Neural progenitor cell (in vitro differentiated cells): ENCODE measurements at regions not wholly inside any gene's neighbourhood (a gene's known extent, or its start where the extent isn't known, plus 50 kb on each side); places are given as distances from the start of the nearest gene placed in this dataset.
A peak's percentile ranks its signal among the peaks of the same experiment; 100 is the strongest.

Source experiments
- DNase-seq: peaks from one replicate; pipeline ENCODE4 v3.0.0-alpha.2; 2016; ENCODE audit warnings: low spot score
- H2AFZ ChIP-seq: fragments of 200-600 bp; sonication (generic); replicated peaks from 2 replicates; pipeline ENCODE4 v1.6.1; 2016; ENCODE audit warnings: antibody characterized with exemption
- H3F3A ChIP-seq: fragments of 200-600 bp; sonication (generic); 2 replicates; pipeline ENCODE4 v1.6.1; 2016; ENCODE audit warnings: antibody characterized with exemption, low read depth
- H3K27ac ChIP-seq: fragments of 200-600 bp; sonication (generic); 2 replicates; pipeline ENCODE4 v1.5.1; 2016; ENCODE audit warnings: mild to moderate bottlenecking
- H3K27me3 ChIP-seq: fragments of 200-600 bp; sonication (generic); 2 replicates; pipeline ENCODE4 v1.6.1; 2016; ENCODE audit warnings: mild to moderate bottlenecking, moderate library complexity
- H3K36me3 ChIP-seq: fragments of 200-600 bp; sonication (generic); 2 replicates; pipeline ENCODE4 v1.5.1; 2016
- H3K4me1 ChIP-seq: fragments of 200-600 bp; sonication (generic); 2 replicates; pipeline ENCODE4 v1.6.1; 2016; ENCODE audit warnings: mixed run types
- H3K4me2 ChIP-seq: fragments of 200-600 bp; sonication (generic); 2 replicates; pipeline ENCODE4 v1.6.1; 2016
- H3K4me3 ChIP-seq: fragments of 200-600 bp; sonication (generic); 2 replicates; pipeline ENCODE4 v1.5.1; 2016
- H3K79me2 ChIP-seq: fragments of 200-600 bp; sonication (generic); 2 replicates; pipeline ENCODE4 v1.6.1; 2016; ENCODE audit warnings: low read depth
- H3K9ac ChIP-seq: fragments of 200-600 bp; sonication (generic); 2 replicates; pipeline ENCODE4 v1.6.1; 2016
- H3K9me3 ChIP-seq: fragments of 200-600 bp; sonication (generic); 2 replicates; pipeline ENCODE4 v1.5.1; 2016; ENCODE audit warnings: low read depth
- H4K20me1 ChIP-seq: fragments of 200-600 bp; sonication (generic); 2 replicates; pipeline ENCODE4 v1.6.1; 2016; ENCODE audit warnings: low read depth
- H3K27ac Mint-ChIP-seq: 3 replicates; pipeline ENCODE4 v1.8.0; 2021; ENCODE audit warnings: mixed read lengths
- H3K27me3 Mint-ChIP-seq: 2 replicates; pipeline ENCODE4 v1.8.0; 2022; ENCODE audit warnings: low read depth, mild to moderate bottlenecking, inconsistent platforms, moderate library complexity, mixed read lengths; ENCODE audit not compliant: insufficient read depth
- H3K36me3 Mint-ChIP-seq: 3 replicates; pipeline ENCODE4 v1.8.0; 2021; ENCODE audit warnings: mixed read lengths
- H3K4me1 Mint-ChIP-seq: 3 replicates; pipeline ENCODE4 v1.8.0; 2021; ENCODE audit warnings: mixed read lengths
- H3K4me3 Mint-ChIP-seq: 3 replicates; pipeline ENCODE4 v1.8.0; 2021; ENCODE audit warnings: mild to moderate bottlenecking, moderate library complexity, mixed read lengths
- H3K9me3 Mint-ChIP-seq: 3 replicates; pipeline ENCODE4 v1.8.0; 2020; ENCODE audit warnings: mixed read lengths
- EZH2 ChIP-seq: fragments of 200-600 bp; sonication (generic); IDR thresholded peaks from 2 replicates; pipeline ENCODE4 v1.6.1; 2017; ENCODE audit warnings: antibody characterized with exemption, mild to moderate bottlenecking, moderate library complexity
- EZH2phosphoT487 ChIP-seq: fragments of 200-600 bp; sonication (generic); IDR thresholded peaks from 2 replicates; pipeline ENCODE4 v1.6.1; 2017; ENCODE audit warnings: antibody characterized with exemption
- TF ChIP-seq, protein P1 (sequence below): fragments of 200-600 bp; sonication (generic); IDR thresholded peaks from 2 replicates; pipeline ENCODE4 v1.5.1; 2017; ENCODE audit warnings: antibody characterized with exemption, mild to moderate bottlenecking

DNA sequence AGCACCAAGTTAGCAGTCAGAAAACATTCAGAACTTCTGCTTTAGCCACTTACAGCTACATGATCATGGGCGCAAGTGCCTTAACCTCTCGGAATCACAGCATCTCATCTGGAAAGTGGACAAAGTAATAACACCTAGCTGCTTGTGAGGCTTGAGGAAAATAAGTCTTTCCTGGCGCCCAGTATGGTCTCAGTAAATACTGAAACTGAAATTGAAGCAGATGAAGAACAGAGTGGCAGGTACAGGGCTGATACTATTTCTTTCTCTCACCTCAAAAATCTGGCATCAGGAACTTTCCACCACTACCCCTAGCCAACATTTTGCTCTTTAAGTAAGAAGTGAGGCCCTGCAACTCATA lies 129.7 kb upstream of the FUT8 start:
- H3K9me3 Mint-ChIP-seq = peaks cover 10% of the 10 kb centered on the region
- no peak for TF ChIP-seq EZH2phosphoT487
- no peak for TF ChIP-seq EZH2
- TF ChIP-seq, protein P1, sequence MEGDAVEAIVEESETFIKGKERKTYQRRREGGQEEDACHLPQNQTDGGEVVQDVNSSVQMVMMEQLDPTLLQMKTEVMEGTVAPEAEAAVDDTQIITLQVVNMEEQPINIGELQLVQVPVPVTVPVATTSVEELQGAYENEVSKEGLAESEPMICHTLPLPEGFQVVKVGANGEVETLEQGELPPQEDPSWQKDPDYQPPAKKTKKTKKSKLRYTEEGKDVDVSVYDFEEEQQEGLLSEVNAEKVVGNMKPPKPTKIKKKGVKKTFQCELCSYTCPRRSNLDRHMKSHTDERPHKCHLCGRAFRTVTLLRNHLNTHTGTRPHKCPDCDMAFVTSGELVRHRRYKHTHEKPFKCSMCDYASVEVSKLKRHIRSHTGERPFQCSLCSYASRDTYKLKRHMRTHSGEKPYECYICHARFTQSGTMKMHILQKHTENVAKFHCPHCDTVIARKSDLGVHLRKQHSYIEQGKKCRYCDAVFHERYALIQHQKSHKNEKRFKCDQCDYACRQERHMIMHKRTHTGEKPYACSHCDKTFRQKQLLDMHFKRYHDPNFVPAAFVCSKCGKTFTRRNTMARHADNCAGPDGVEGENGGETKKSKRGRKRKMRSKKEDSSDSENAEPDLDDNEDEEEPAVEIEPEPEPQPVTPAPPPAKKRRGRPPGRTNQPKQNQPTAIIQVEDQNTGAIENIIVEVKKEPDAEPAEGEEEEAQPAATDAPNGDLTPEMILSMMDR = no peak
- Histone ChIP-seq H3K9me3 (no peaks in the 10 kb centered on the region), H3F3A (peaks cover 30% of the 10 kb centered on the region), H3K4me3 (no peak overlapping the region), H3K79me2 (no peaks in the 10 kb centered on the region), H2AFZ (peak overlapping the region; percentile 73), H3K27ac (peak overlapping the region; percentile 94), H3K4me2 (peak overlapping the region; percentile 62), H3K36me3 (no peaks in the 10 kb centered on the region), H4K20me1 (no peaks in the 10 kb centered on the region), H3K9ac (no peak overlapping the region), H3K27me3 (no peaks in the 10 kb centered on the region), H3K4me1 (peaks cover 38% of the 10 kb centered on the region)
- peak overlapping the region; percentile 92 for H3K27ac Mint-ChIP-seq
- DNase-seq = no peak
- H3K27me3 Mint-ChIP-seq = peaks cover 7% of the 10 kb centered on the region
- H3K4me1 Mint-ChIP-seq = peaks cover 41% of the 10 kb centered on the region
- peak overlapping the region; percentile 46 for H3K4me3 Mint-ChIP-seq
- H3K36me3 Mint-ChIP-seq = peaks cover 4% of the 10 kb centered on the region

DNA sequence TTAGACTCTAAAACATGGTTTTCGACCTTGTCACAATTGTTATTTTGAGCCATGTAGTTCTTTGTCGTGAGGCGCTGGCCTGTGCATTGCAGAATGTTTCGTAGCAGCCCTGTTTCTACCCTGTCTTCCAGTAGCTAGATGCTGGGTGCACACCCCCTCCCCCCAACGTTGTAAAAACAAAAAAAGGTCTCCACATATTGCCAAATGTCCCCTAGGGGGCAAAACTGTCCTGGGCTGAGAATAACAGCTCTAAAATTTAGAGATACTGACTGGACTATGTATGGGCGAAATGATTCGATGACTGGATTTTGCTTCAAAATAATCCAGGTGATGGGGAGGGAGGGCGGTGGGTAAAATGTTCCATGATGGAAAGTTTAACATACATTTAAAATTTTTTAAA lies 126.1 kb upstream of the FUT8 start:
- no peak overlapping the region for H2AFZ ChIP-seq
- H3K9ac ChIP-seq = no peak overlapping the region
- Mint-ChIP-seq H3K9me3 (peaks cover 5% of the 10 kb centered on the region), H3K36me3 (no peaks in the 10 kb centered on the region), H3K4me3 (no peak overlapping the region), H3K4me1 (peaks cover 33% of the 10 kb centered on the region), H3K27me3 (peaks cover 2% of the 10 kb centered on the region), H3K27ac (peak overlapping the region; percentile 76)
- H3K4me3 ChIP-seq = no peak overlapping the region
- H3F3A ChIP-seq = peaks cover 25% of the 10 kb centered on the region
- DNase-seq = no peak
- H3K9me3 ChIP-seq = no peaks in the 10 kb centered on the region
- no peak overlapping the region for H3K27ac ChIP-seq
- no peaks in the 10 kb centered on the region for H3K27me3 ChIP-seq
- no peak overlapping the region for H3K4me2 ChIP-seq
- no peaks in the 10 kb centered on the region for H3K79me2 ChIP-seq
- H3K36me3 ChIP-seq = no peaks in the 10 kb centered on the region
- H4K20me1 ChIP-seq = no peaks in the 10 kb centered on the region
- H3K4me1 ChIP-seq = peaks cover 34% of the 10 kb centered on the region
- no peak for TF ChIP-seq EZH2phosphoT487
- TF ChIP-seq, protein P1 = peak; percentile 28

DNA sequence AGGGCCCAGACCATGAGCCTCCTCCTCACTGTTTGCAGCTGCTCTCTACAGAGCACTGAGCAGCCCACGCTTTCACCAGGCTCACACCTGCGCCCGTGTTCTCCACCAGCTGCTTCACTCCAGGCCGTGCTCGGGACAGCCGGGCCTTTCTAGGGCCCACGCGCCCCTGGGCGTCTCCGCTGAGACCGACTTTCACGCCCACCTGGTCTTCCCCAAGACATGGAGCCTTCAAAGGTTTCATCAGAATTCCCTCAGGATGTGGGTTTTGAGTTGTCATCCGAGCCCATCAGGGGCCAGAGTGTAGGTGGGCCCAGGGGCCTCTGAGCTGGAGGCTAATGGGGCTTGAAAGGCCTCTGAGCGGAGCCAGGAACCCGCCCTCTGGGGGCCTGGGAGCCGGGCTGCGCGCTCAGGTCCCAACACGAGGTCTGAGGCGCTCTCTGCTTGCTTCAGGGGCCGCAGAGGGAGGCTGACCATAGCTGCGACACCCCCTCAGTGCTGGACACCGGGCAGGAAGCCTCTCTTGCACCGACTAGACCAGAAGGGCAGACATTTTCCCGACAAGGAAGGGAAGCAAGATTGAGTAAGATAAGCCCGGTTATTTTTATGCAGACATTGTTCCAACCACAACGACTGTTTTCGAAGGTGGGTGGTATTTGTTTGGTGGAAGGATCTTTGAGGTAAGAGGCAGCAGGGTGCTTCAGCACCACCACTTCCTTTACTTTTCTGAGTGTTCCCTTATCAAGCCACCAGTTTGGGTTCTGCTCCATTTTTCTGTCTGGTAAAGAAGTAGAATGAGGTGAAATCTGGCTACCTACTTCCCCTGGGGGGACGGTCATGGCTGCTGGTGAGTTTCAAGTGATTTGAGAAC lies 125.0 kb upstream of the FUT8 start:
- H3F3A ChIP-seq = peaks cover 15% of the 10 kb centered on the region
- H3K36me3 ChIP-seq = no peaks in the 10 kb centered on the region
- no peaks in the 10 kb centered on the region for H3K27me3 ChIP-seq
- H3K9ac ChIP-seq = no peak overlapping the region
- no peak overlapping the region for H3K4me3 ChIP-seq
- H4K20me1 ChIP-seq = no peaks in the 10 kb centered on the region
- no peak for DNase-seq
- H3K36me3 Mint-ChIP-seq = no peaks in the 10 kb centered on the region
- H3K79me2 ChIP-seq = no peaks in the 10 kb centered on the region
- no peak for TF ChIP-seq EZH2
- TF ChIP-seq, protein P1 = no peak
- TF ChIP-seq EZH2phosphoT487 = no peak
- no peak overlapping the region for H3K27ac Mint-ChIP-seq
- H3K4me1 Mint-ChIP-seq = peaks cover 24% of the 10 kb centered on the region
- H3K4me3 Mint-ChIP-seq = no peak overlapping the region
- H3K9me3 Mint-ChIP-seq = no peaks in the 10 kb centered on the region
- H3K9me3 ChIP-seq = no peaks in the 10 kb centered on the region
- H2AFZ ChIP-seq = peak overlapping the region; percentile 39
- no peak overlapping the region for H3K4me2 ChIP-seq
- H3K27ac ChIP-seq = no peak overlapping the region
- peaks cover 2% of the 10 kb centered on the region for H3K27me3 Mint-ChIP-seq
- peaks cover 26% of the 10 kb centered on the region for H3K4me1 ChIP-seq
